Testis (tissue), 2 donors: ENCODE measurements at regions not wholly inside any gene's neighbourhood (a gene's known extent, or its start where the extent isn't known, plus 50 kb on each side); places are given as distances from the start of the nearest gene placed in this dataset.

Source experiments
- POLR2A ChIP-seq: fragments of 450-650 bp; IDR thresholded peaks from one replicate; pipeline ENCODE4 v1.6.1; 2017; ENCODE audit warnings: antibody characterized with exemption, mild to moderate bottlenecking, moderate library complexity
- TF ChIP-seq, protein P1 (sequence below), 3 experiments: fragments of 450-650 bp in 2 of 3; fragments of 200-600 bp in 1 of 3; sonication (generic) in 1 of 3; IDR thresholded peaks; one replicate each; pipeline ENCODE4 v1.5.1; 2016 to 2019; ENCODE audit warnings: antibody characterized with exemption in 3 of 3, mild to moderate bottlenecking in 2 of 3, moderate library complexity in 1 of 3

GRCh38 chr2:42862669-42863185 lies 70.3 kb upstream of the HAAO start:
- no peak for TF ChIP-seq POLR2A
- TF ChIP-seq, protein P1, sequence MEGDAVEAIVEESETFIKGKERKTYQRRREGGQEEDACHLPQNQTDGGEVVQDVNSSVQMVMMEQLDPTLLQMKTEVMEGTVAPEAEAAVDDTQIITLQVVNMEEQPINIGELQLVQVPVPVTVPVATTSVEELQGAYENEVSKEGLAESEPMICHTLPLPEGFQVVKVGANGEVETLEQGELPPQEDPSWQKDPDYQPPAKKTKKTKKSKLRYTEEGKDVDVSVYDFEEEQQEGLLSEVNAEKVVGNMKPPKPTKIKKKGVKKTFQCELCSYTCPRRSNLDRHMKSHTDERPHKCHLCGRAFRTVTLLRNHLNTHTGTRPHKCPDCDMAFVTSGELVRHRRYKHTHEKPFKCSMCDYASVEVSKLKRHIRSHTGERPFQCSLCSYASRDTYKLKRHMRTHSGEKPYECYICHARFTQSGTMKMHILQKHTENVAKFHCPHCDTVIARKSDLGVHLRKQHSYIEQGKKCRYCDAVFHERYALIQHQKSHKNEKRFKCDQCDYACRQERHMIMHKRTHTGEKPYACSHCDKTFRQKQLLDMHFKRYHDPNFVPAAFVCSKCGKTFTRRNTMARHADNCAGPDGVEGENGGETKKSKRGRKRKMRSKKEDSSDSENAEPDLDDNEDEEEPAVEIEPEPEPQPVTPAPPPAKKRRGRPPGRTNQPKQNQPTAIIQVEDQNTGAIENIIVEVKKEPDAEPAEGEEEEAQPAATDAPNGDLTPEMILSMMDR (IDR thresholded peaks at IDR 0.05) = no peak
